ENCODE measurements at regions not wholly inside any gene's neighbourhood (a gene's known extent, or its start where the extent isn't known, plus 50 kb on each side); places are given as distances from the start of the nearest gene placed in this dataset.
A peak's percentile ranks its signal among the peaks of the same experiment; 100 is the strongest.

DNA sequence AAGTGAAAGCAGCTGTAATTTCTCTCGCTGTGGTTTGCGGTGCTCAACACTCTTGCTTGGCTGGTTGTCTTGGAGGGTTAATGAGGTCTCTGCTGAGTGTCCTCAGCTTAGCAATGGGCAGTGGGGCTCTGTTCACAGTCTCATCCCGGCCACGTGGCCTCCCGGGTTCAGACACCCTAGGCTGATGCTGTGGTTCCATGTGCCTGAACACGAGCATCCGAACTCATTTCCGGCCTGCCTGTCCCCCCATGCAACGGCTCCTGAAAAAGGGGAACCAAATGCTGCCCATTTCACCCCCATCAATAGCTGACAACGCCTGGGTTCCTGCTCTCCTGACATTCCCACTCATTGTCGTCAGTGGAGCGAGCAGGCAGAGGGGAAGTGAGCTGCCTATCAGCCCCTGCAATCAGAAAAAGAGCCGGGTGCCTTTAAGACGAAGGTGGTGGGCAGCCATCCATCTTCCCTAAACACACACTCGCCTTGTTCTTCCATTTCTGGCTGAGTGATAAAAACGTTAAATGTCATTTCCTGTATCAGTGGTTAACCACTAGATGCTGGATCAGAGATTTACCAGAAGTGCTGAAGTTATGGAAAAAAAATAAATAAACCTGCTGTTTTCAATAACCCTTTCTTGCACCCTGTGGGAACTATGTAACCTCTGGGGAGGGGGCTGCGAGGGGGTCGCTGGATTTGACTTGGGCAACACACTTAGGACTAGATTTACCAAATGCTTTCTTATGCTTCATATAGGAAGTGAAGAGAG lies 60.3 kb upstream of the BCL2L14 start:
- no peaks in the 10 kb centered on the region for H3K9me3 ChIP-seq (ENCODE audit: control insufficient read depth, insufficient read depth, low read depth, low read length)
- H3K4me2 ChIP-seq (ENCODE audit: extremely low read depth, insufficient read depth, low read length) = peak overlapping the region; percentile 15
- peaks cover 10% of the 10 kb centered on the region for H3K4me1 ChIP-seq (ENCODE audit: control insufficient read depth, extremely low read depth, insufficient read depth, low read length)
- H3K27ac ChIP-seq (ENCODE audit: insufficient read depth, low read length) = no peak overlapping the region
- H3K79me2 ChIP-seq (ENCODE audit: control insufficient read depth, insufficient read depth, low read length) = no peaks in the 10 kb centered on the region
- H4K20me1 ChIP-seq (ENCODE audit: control insufficient read depth, extremely low read depth, insufficient read depth, low read length) = no peaks in the 10 kb centered on the region
- no peaks in the 10 kb centered on the region for H3K27me3 ChIP-seq (ENCODE audit: control insufficient read depth, insufficient read depth, low read length)
- no peaks in the 10 kb centered on the region for H3K36me3 ChIP-seq (ENCODE audit: control insufficient read depth, insufficient read depth, low read length)
- peak; percentile 58 to 93 for DNase-seq (ENCODE audit: low read depth in 2 of 2)
- TF ChIP-seq EZH2 (IDR thresholded peaks at IDR 0.05; ENCODE audit: low read length, missing control alignments) = no peak
- TF ChIP-seq, protein P1, sequence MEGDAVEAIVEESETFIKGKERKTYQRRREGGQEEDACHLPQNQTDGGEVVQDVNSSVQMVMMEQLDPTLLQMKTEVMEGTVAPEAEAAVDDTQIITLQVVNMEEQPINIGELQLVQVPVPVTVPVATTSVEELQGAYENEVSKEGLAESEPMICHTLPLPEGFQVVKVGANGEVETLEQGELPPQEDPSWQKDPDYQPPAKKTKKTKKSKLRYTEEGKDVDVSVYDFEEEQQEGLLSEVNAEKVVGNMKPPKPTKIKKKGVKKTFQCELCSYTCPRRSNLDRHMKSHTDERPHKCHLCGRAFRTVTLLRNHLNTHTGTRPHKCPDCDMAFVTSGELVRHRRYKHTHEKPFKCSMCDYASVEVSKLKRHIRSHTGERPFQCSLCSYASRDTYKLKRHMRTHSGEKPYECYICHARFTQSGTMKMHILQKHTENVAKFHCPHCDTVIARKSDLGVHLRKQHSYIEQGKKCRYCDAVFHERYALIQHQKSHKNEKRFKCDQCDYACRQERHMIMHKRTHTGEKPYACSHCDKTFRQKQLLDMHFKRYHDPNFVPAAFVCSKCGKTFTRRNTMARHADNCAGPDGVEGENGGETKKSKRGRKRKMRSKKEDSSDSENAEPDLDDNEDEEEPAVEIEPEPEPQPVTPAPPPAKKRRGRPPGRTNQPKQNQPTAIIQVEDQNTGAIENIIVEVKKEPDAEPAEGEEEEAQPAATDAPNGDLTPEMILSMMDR (conservative IDR thresholded peaks at IDR 0.05 in 1 of 2, IDR thresholded peaks at IDR 0.05 in 1 of 2; ENCODE audit: low read depth in 1 of 2, low read length in 2 of 2) = no peak
- H2AFZ ChIP-seq (ENCODE audit: low read length) = peak overlapping the region; percentile 70
- no peak overlapping the region for H3K9ac ChIP-seq (ENCODE audit: insufficient read depth, low read length)
- H3K4me3 ChIP-seq (replicated peaks in 1 of 4; ENCODE audit: control extremely low read depth in 1 of 4, insufficient read depth in 1 of 4, low read depth in 3 of 4, low read length in 4 of 4) = no peak overlapping the region

DNA sequence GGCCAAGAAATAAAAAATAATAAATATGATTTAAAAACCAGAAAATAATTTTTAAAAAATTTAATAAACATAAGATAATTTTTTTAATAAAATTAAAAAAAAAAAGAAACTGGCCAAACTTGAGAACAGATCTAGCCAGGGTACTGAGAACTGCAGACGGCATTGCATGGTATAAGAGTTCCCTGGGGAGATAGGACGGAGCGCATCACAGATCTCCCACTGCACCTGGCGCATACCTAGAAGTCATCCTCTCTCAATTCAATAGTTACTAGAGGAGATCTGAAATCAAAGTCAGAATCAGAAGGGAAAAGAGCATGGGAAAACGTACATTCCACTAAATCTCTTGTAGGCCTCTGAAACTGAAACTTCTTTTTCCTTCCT lies 58.9 kb upstream of the BCL2L14 start:
- no peaks in the 10 kb centered on the region for H3K27me3 ChIP-seq (ENCODE audit: control insufficient read depth, insufficient read depth, low read length)
- no peak overlapping the region for H3K4me2 ChIP-seq (ENCODE audit: extremely low read depth, insufficient read depth, low read length)
- no peak overlapping the region for H3K4me3 ChIP-seq (replicated peaks in 1 of 4; ENCODE audit: control extremely low read depth in 1 of 4, insufficient read depth in 1 of 4, low read depth in 3 of 4, low read length in 4 of 4)
- DNase-seq (ENCODE audit: low read depth in 2 of 2) = no peak
- no peak overlapping the region for H3K27ac ChIP-seq (ENCODE audit: insufficient read depth, low read length)
- no peak overlapping the region for H2AFZ ChIP-seq (ENCODE audit: low read length)
- TF ChIP-seq, protein P1 (conservative IDR thresholded peaks at IDR 0.05 in 1 of 2, IDR thresholded peaks at IDR 0.05 in 1 of 2; ENCODE audit: low read depth in 1 of 2, low read length in 2 of 2) = no peak
- TF ChIP-seq EZH2 (IDR thresholded peaks at IDR 0.05; ENCODE audit: low read length, missing control alignments) = no peak
- no peaks in the 10 kb centered on the region for H3K79me2 ChIP-seq (ENCODE audit: control insufficient read depth, insufficient read depth, low read length)
- H3K9ac ChIP-seq (ENCODE audit: insufficient read depth, low read length) = no peak overlapping the region
- no peaks in the 10 kb centered on the region for H3K36me3 ChIP-seq (ENCODE audit: control insufficient read depth, insufficient read depth, low read length)
- H4K20me1 ChIP-seq (ENCODE audit: control insufficient read depth, extremely low read depth, insufficient read depth, low read length) = no peaks in the 10 kb centered on the region
- H3K4me1 ChIP-seq (ENCODE audit: control insufficient read depth, extremely low read depth, insufficient read depth, low read length) = peaks cover 10% of the 10 kb centered on the region
- H3K9me3 ChIP-seq (ENCODE audit: control insufficient read depth, insufficient read depth, low read depth, low read length) = no peaks in the 10 kb centered on the region

DNA sequence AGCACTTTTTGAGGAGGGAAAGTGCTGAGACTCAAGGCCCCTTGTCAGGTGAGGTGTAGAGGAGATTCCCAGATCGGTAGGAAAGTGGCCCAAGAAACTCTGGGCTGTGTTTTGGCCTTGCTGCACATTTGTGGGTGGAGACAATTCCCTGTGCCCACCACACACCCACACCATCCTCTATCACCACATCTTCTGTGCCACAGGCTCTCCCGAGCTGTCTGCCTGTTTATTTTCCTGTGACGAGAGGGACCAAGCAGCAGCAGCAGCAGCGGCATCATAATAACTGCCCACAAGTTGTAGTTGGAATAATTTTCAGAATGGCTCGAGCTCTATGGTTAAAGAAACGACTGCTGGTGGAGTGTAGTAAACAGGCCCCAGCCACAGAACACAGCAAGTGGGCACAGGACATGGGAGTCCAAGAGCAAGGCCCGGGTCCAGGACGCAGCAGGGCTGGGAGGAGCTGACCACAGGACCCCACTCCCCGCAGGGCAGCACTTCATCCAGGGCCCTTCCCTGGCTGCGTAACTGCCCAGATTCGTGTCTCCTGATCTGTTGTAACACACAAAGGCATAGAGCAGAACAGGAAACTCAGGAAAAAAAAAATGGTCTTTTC lies 55.6 kb upstream of the BCL2L14 start:
- Histone ChIP-seq H3K79me2 (ENCODE audit: control insufficient read depth, insufficient read depth, low read length) (no peaks in the 10 kb centered on the region), H3K27me3 (ENCODE audit: control insufficient read depth, insufficient read depth, low read length) (no peaks in the 10 kb centered on the region), H3K4me2 (ENCODE audit: extremely low read depth, insufficient read depth, low read length) (no peak overlapping the region), H3K4me1 (ENCODE audit: control insufficient read depth, extremely low read depth, insufficient read depth, low read length) (peaks cover 10% of the 10 kb centered on the region), H3K36me3 (ENCODE audit: control insufficient read depth, insufficient read depth, low read length) (no peaks in the 10 kb centered on the region), H3K4me3 (replicated peaks in 1 of 4; ENCODE audit: control extremely low read depth in 1 of 4, insufficient read depth in 1 of 4, low read depth in 3 of 4, low read length in 4 of 4) (no peak overlapping the region), H2AFZ (ENCODE audit: low read length) (no peak overlapping the region), H3K9ac (ENCODE audit: insufficient read depth, low read length) (no peak overlapping the region), H3K27ac (ENCODE audit: insufficient read depth, low read length) (no peak overlapping the region), H3K9me3 (ENCODE audit: control insufficient read depth, insufficient read depth, low read depth, low read length) (no peaks in the 10 kb centered on the region), H4K20me1 (ENCODE audit: control insufficient read depth, extremely low read depth, insufficient read depth, low read length) (no peaks in the 10 kb centered on the region)
- TF ChIP-seq, protein P1 (conservative IDR thresholded peaks at IDR 0.05 in 1 of 2, IDR thresholded peaks at IDR 0.05 in 1 of 2; ENCODE audit: low read depth in 1 of 2, low read length in 2 of 2) = no peak
- TF ChIP-seq EZH2 (IDR thresholded peaks at IDR 0.05; ENCODE audit: low read length, missing control alignments) = no peak
- DNase-seq (ENCODE audit: low read depth in 2 of 2) = no peak
